ENCODE measurements at regions not wholly inside any gene's neighbourhood (a gene's known extent, or its start where the extent isn't known, plus 50 kb on each side); places are given as distances from the start of the nearest gene placed in this dataset.

- peaks cover 21% of the 10 kb centered on the region for H3K4me1 ChIP-seq (ENCODE audit: insufficient read depth, low read length)
- no peak overlapping the region for H3K27ac ChIP-seq (ENCODE audit: low read length)
- no peak overlapping the region for H3K4me3 ChIP-seq (ENCODE audit: low read length)
- TF ChIP-seq EZH2 (IDR thresholded peaks at IDR 0.05; ENCODE audit: low read length, unreplicated experiment) (no peak), EZH2phosphoT487 (IDR thresholded peaks at IDR 0.05; ENCODE audit: borderline replicate concordance, low read length) (no peak), CTCF (conservative IDR thresholded peaks at IDR 0.05; ENCODE audit: low read depth, low read length) (no peak)
- ATAC-seq (no peak), DNase-seq (no peak)
- H3K9ac ChIP-seq (ENCODE audit: low read length) = no peak overlapping the region
- no peak overlapping the region for H2AFZ ChIP-seq (ENCODE audit: low read length)
- H3K27me3 ChIP-seq (ENCODE audit: low read length) = no peaks in the 10 kb centered on the region
- no peaks in the 10 kb centered on the region for H4K20me1 ChIP-seq (ENCODE audit: low read length)
- no peaks in the 10 kb centered on the region for H3K9me3 ChIP-seq (ENCODE audit: low read length)
- no peaks in the 10 kb centered on the region for H3K36me3 ChIP-seq (ENCODE audit: low read depth, low read length)
- intact Hi-C loops (cut with micrococcal nuclease) = no loop called here
- H3K79me2 ChIP-seq (ENCODE audit: low read length) = peaks cover 12% of the 10 kb centered on the region
- CTCF ChIA-PET = no interaction called here
- POLR2A ChIA-PET (ENCODE audit: unreplicated experiment) = no interaction called here
- no peak overlapping the region for H3K4me2 ChIP-seq (ENCODE audit: low read length)
- BruUV-seq (replicated peaks) = no TSS peak
- H3F3A ChIP-seq (ENCODE audit: low read length, unreplicated experiment) = no peaks in the 10 kb centered on the region
- H3K9me2 ChIP-seq (replicated peaks; ENCODE audit: low read length) = no peaks in the 10 kb centered on the region
Measured at GRCh38 chr12:107459641-107460040, 226.0 kb upstream of the PWP1 start.

- no TSS peak for BruUV-seq (replicated peaks)
- H3K9ac ChIP-seq (ENCODE audit: low read length) = peak overlapping the region; percentile 19; the same call in 1 of the 2 replicates
- no peak for ATAC-seq
Measured at GRCh38 chr12:107461222-107461975, 224.2 kb upstream of the PWP1 start.

More at GRCh38 chr12:107461222-107461975, 224.2 kb upstream of the PWP1 start:
- Histone ChIP-seq H3K79me2 (ENCODE audit: low read length) (peaks cover 12% of the 10 kb centered on the region), H3K4me2 (ENCODE audit: low read length) (peak overlapping the region; percentile 64), H3K36me3 (ENCODE audit: low read depth, low read length) (no peaks in the 10 kb centered on the region), H3K27me3 (ENCODE audit: low read length) (no peaks in the 10 kb centered on the region), H3F3A (ENCODE audit: low read length, unreplicated experiment) (no peaks in the 10 kb centered on the region), H3K27ac (ENCODE audit: low read length) (peak overlapping the region; percentile 85), H2AFZ (ENCODE audit: low read length) (peak overlapping the region; percentile 62; the same call in 1 of the 2 replicates), H3K9me3 (ENCODE audit: low read length) (no peaks in the 10 kb centered on the region), H3K4me3 (ENCODE audit: low read length) (peak overlapping the region; percentile 41; the same call in 1 of the 2 replicates), H4K20me1 (ENCODE audit: low read length) (no peaks in the 10 kb centered on the region), H3K9me2 (replicated peaks; ENCODE audit: low read length) (no peaks in the 10 kb centered on the region), H3K4me1 (ENCODE audit: insufficient read depth, low read length) (peaks cover 21% of the 10 kb centered on the region)
- intact Hi-C loops (cut with micrococcal nuclease) = no loop called here
- POLR2A ChIA-PET (ENCODE audit: unreplicated experiment) = no interaction called here
- TF ChIP-seq EZH2 (IDR thresholded peaks at IDR 0.05; ENCODE audit: low read length, unreplicated experiment) (no peak), CTCF (conservative IDR thresholded peaks at IDR 0.05; ENCODE audit: low read depth, low read length) (no peak), EZH2phosphoT487 (IDR thresholded peaks at IDR 0.05; ENCODE audit: borderline replicate concordance, low read length) (no peak)
- peak; percentile 91 for DNase-seq
- CTCF ChIA-PET = no interaction called here

Data from PC-3 (cell line).